GM23338 (cell line): ENCODE measurements at regions not wholly inside any gene's neighbourhood (a gene's known extent, or its start where the extent isn't known, plus 50 kb on each side); places are given as distances from the start of the nearest gene placed in this dataset.

Source experiments
- ETS1 ChIP-seq: IDR thresholded peaks from 2 replicates; pipeline ENCODE4 v1.6.1; 2016; ENCODE audit warnings: antibody characterized with exemption
- POLR2AphosphoS5 ChIP-seq: IDR thresholded peaks from 2 replicates; pipeline ENCODE4 v1.6.1; 2016; ENCODE audit warnings: antibody characterized with exemption, low read depth
- TF ChIP-seq, protein P1 (sequence below), 2 experiments: fragments of 200-600 bp in 1 of 2; sonication (generic) in 1 of 2; conservative IDR thresholded peaks; 2 replicates each; pipeline versions ENCODE4 v1.5.1 to v1.6.1; 2016 to 2017; ENCODE audit warnings: antibody characterized with exemption in 2 of 2, low read depth in 2 of 2, mild to moderate bottlenecking in 2 of 2, moderate library complexity in 1 of 2

DNA sequence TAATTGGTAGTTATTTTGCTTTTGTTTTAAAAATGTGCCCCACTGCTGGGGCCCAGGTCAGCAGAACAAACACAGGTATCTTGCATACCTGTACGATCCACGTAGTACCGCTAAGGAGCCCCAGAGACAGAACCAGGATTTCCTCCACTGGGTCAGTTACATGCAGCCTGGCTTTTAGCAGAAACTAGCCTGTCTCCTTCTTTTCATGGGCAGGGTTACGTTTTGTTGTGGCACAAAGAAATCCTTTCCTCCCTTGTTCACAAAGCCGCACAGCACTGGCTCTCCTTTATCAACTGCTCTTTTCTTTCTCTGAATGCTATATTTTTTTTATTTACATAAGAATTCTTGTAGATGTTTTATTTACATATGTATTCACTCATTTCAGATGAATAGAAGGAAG is 190.3 kb upstream of the POU3F2 start:
- TF ChIP-seq, protein P1, sequence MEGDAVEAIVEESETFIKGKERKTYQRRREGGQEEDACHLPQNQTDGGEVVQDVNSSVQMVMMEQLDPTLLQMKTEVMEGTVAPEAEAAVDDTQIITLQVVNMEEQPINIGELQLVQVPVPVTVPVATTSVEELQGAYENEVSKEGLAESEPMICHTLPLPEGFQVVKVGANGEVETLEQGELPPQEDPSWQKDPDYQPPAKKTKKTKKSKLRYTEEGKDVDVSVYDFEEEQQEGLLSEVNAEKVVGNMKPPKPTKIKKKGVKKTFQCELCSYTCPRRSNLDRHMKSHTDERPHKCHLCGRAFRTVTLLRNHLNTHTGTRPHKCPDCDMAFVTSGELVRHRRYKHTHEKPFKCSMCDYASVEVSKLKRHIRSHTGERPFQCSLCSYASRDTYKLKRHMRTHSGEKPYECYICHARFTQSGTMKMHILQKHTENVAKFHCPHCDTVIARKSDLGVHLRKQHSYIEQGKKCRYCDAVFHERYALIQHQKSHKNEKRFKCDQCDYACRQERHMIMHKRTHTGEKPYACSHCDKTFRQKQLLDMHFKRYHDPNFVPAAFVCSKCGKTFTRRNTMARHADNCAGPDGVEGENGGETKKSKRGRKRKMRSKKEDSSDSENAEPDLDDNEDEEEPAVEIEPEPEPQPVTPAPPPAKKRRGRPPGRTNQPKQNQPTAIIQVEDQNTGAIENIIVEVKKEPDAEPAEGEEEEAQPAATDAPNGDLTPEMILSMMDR (conservative IDR thresholded peaks at IDR 0.05; ENCODE audit: low read depth in 2 of 2), result no peak
- TF ChIP-seq POLR2AphosphoS5 (no peak), ETS1 (no peak)
